HepG2 (cell line): ENCODE measurements at regions not wholly inside any gene's neighbourhood (a gene's known extent, or its start where the extent isn't known, plus 50 kb on each side); places are given as distances from the start of the nearest gene placed in this dataset.

Source experiments
- ATAC-seq: fragments of 200-7000 bp; cut with Tn5 transposase; 3 replicates; pipeline ENCODE4 v1.9.1; 2020; ENCODE audit warnings: mild to moderate bottlenecking, moderate library complexity
- BruUV-seq: library from RNA; stranded (reverse); fragments of 400-500 nt; replicated peaks from 2 replicates; lab custom pipeline; 2021; lab: Mats Ljungman, UMichigan
- CTCF ChIA-PET: fragments of 300-600 bp; formaldehyde crosslinking; extraction: SDS; loops from one replicate; lab custom pipeline; 2021; ENCODE audit warnings: low total read pairs, inconsistent platforms, low intra/inter-chr PET ratio; lab: Yijun Ruan, JAX
- POLR2A ChIA-PET: fragments of 350-600 bp; sonication (Branson Sonifier 250); formaldehyde crosslinking; loops from one replicate; lab custom pipeline; 2020; ENCODE audit warnings: antibody characterized with exemption, inconsistent platforms; lab: Yijun Ruan, JAX
- DNase-seq: peaks from one replicate; pipeline ENCODE4 v3.0.0-alpha.2; 2015; ENCODE audit warnings: low spot score
- FAIRE-seq: peaks from 3 replicates; lab custom pipeline; 2011; peaks lifted over from hg19 to GRCh38; lab: Jason Lieb, UNC
- H2AFZ ChIP-seq: one replicate; pipeline ENCODE4 v1.6.1; 2011; ENCODE audit warnings: low read length, inconsistent platforms
- H3K27ac ChIP-seq: fragments of 300-600 bp; 3 replicates; pipeline ENCODE4 v1.8.0; 2011; ENCODE audit warnings: mixed run types, mild to moderate bottlenecking, mixed read lengths, low read length, inconsistent platforms; ENCODE audit not compliant: insufficient read depth; ENCODE audit errors: extremely low read length
- H3K27me3 ChIP-seq, 2 experiments: fragments of 200-600 bp in 1 of 2; 2 replicates in 1 of 2; 3 replicates in 1 of 2; pipeline versions ENCODE4 v1.6.0 to v1.8.0; 2011; ENCODE audit warnings: low read length in 2 of 2, mild to moderate bottlenecking in 2 of 2, moderate library complexity in 2 of 2, inconsistent platforms in 1 of 2; ENCODE audit not compliant: insufficient read depth in 2 of 2, control insufficient read depth in 1 of 2
- H3K36me3 ChIP-seq, 2 experiments: fragments of 200-600 bp in 1 of 2; replicated peaks in 1 of 2; 2 replicates in 1 of 2; 3 replicates in 1 of 2; pipeline versions ENCODE4 v1.5.1 to v1.8.0; 2011; ENCODE audit warnings: low read length in 2 of 2, inconsistent platforms in 1 of 2; ENCODE audit not compliant: insufficient read depth in 2 of 2, control insufficient read depth in 1 of 2
- H3K4me1 ChIP-seq: 2 replicates; pipeline ENCODE4 v1.5.1; 2012; ENCODE audit warnings: low read length, inconsistent platforms; ENCODE audit not compliant: insufficient read depth
- H3K4me2 ChIP-seq: 2 replicates; pipeline ENCODE4 v1.6.0; 2011; ENCODE audit warnings: low read depth, low read length, inconsistent platforms
- H3K4me3 ChIP-seq, 3 experiments: fragments of 200-600 bp in 1 of 3; sonication (generic), shearing (Covaris generic) in 1 of 3; replicated peaks in 1 of 3; 2 replicates each; pipeline ENCODE4 v1.5.1; 2011 to 2016; ENCODE audit warnings: low read length in 3 of 3, inconsistent platforms in 2 of 3, low read depth in 2 of 3, mild to moderate bottlenecking in 2 of 3, control low read depth in 1 of 3, mixed read lengths in 1 of 3; ENCODE audit not compliant: insufficient read depth in 1 of 3
- H3K79me2 ChIP-seq: one replicate; pipeline ENCODE4 v1.6.1; 2011; ENCODE audit warnings: low read length, inconsistent platforms; ENCODE audit not compliant: insufficient read depth
- H3K9ac ChIP-seq: 2 replicates; pipeline ENCODE4 v1.6.0; 2011; ENCODE audit warnings: mild to moderate bottlenecking, low read depth, low read length, inconsistent platforms; ENCODE audit not compliant: insufficient read depth
- H3K9me3 ChIP-seq: 2 replicates; pipeline ENCODE4 v1.5.1; 2012; ENCODE audit warnings: mild to moderate bottlenecking, low read length
- H4K20me1 ChIP-seq: 2 replicates; pipeline ENCODE4 v1.6.0; 2011; ENCODE audit warnings: inconsistent platforms, mild to moderate bottlenecking, low read length, moderate library complexity; ENCODE audit not compliant: insufficient read depth
- AKAP8 ChIP-seq: sonication (generic); formaldehyde crosslinking; IDR thresholded peaks from 2 replicates; pipeline ENCODE4 v1.5.1; 2020; ENCODE audit warnings: mild to moderate bottlenecking, missing genetic modification reagents
- ASH2L ChIP-seq: fragments of 300-600, 200-600 bp; sonication (generic); IDR thresholded peaks from 2 replicates; pipeline ENCODE4 v1.7.0; 2017; ENCODE audit warnings: low read depth, mild to moderate bottlenecking, moderate library complexity, mixed read lengths, low read length; ENCODE audit not compliant: insufficient read length
- ATF2 ChIP-seq: sonication (generic); formaldehyde crosslinking; IDR thresholded peaks from 2 replicates; pipeline ENCODE4 v1.4.0; 2020; ENCODE audit warnings: missing genetic modification reagents
- ETS1 ChIP-seq: sonication (generic); formaldehyde crosslinking; IDR thresholded peaks from 2 replicates; pipeline ENCODE4 v1.4.0; 2020; ENCODE audit warnings: missing genetic modification reagents
- EZH2 ChIP-seq: conservative IDR thresholded peaks from 2 replicates; pipeline ENCODE4 v1.6.1; 2012; ENCODE audit warnings: mild to moderate bottlenecking, low read depth, low read length, moderate library complexity
- GZF1 ChIP-seq: sonication (generic); formaldehyde crosslinking; IDR thresholded peaks from 2 replicates; pipeline ENCODE4 v1.5.1; 2020; ENCODE audit warnings: mild to moderate bottlenecking, missing genetic modification reagents
- HDAC1 ChIP-seq: sonication (generic); formaldehyde crosslinking; IDR thresholded peaks from 2 replicates; pipeline ENCODE4 v1.5.1; 2020; ENCODE audit warnings: mild to moderate bottlenecking, missing genetic modification reagents
- NR2F2 ChIP-seq: IDR thresholded peaks from 2 replicates; pipeline ENCODE4 v1.6.1; 2012; ENCODE audit warnings: low read depth, inconsistent platforms, borderline replicate concordance
- PREB ChIP-seq: sonication (generic); formaldehyde crosslinking; IDR thresholded peaks from 2 replicates; pipeline ENCODE4 v1.4.0; 2020; ENCODE audit warnings: missing genetic modification reagents
- RNF2 ChIP-seq: fragments of 450-650 bp; conservative IDR thresholded peaks from 2 replicates; pipeline ENCODE4 v1.6.1; 2016; ENCODE audit warnings: low read depth
- SIN3B ChIP-seq: fragments of 150-350 bp; IDR thresholded peaks from 2 replicates; pipeline ENCODE4 v1.6.1; 2014; ENCODE audit warnings: low read length
- TBX3 ChIP-seq: fragments of 450-650 bp; IDR thresholded peaks from 2 replicates; pipeline ENCODE4 v1.6.1; 2017; ENCODE audit warnings: antibody characterized with exemption, mild to moderate bottlenecking, inconsistent platforms, borderline replicate concordance
- ZBTB8A ChIP-seq: sonication (generic); formaldehyde crosslinking; IDR thresholded peaks from 2 replicates; pipeline ENCODE4 v1.4.0; 2020; ENCODE audit warnings: mild to moderate bottlenecking, low read depth, missing genetic modification reagents, borderline replicate concordance
- ZMYM2 ChIP-seq: sonication (generic); formaldehyde crosslinking; IDR thresholded peaks from 2 replicates; pipeline ENCODE4 v1.8.0; 2022; ENCODE audit warnings: mild to moderate bottlenecking, missing genetic modification reagents
- ZNF251 ChIP-seq: sonication (generic); formaldehyde crosslinking; IDR thresholded peaks from 2 replicates; pipeline ENCODE4 v1.9.0; 2021; ENCODE audit warnings: mild to moderate bottlenecking, missing genetic modification reagents
- ZNF414 ChIP-seq: sonication (generic); formaldehyde crosslinking; IDR thresholded peaks from 2 replicates; pipeline ENCODE4 v1.5.0; 2020; ENCODE audit warnings: missing genetic modification reagents
- ZSCAN21 ChIP-seq: sonication (generic); formaldehyde crosslinking; IDR thresholded peaks from 2 replicates; pipeline ENCODE4 v1.8.0; 2022; ENCODE audit warnings: mild to moderate bottlenecking, missing genetic modification reagents, moderate library complexity, borderline replicate concordance
- WGBS: methylation state at CpG from one replicate; pipeline ENCODE4 v1.1.6; 2017; ENCODE audit warnings: low lambda C conversion rate; 5-methylcytosine and 5-hydroxymethylcytosine counted together
- in situ Hi-C: cut with HindIII; loops from 2 replicates; pipeline ENCODE4 v1.10.0; 2017; ENCODE audit warnings: low pct_unique_long_range_greater_than_20kb; ENCODE audit not compliant: extremely low pct_ligation_motif_present
- intact Hi-C: fragments of 100-400 bp; cut with micrococcal nuclease; formaldehyde crosslinking; loops from one replicate; pipeline ENCODE4 v1.10.0; 2022; ENCODE audit not compliant: unreplicated experiment

GRCh38 chr9:14482856-14483255 lies 168.9 kb upstream of the NFIB start:
- POLR2A ChIA-PET: no interaction called here
- DNase-seq (no peak), FAIRE-seq (no peak), ATAC-seq (no peak)
- CTCF ChIA-PET: no interaction called here
- Histone ChIP-seq H3K9me3 (no peaks in the 10 kb centered on the region), H2AFZ (no peak overlapping the region), H3K4me3 (no peak overlapping the region), H3K4me2 (no peak overlapping the region), H4K20me1 (no peaks in the 10 kb centered on the region), H3K79me2 (no peaks in the 10 kb centered on the region), H3K27me3 (no peaks in the 10 kb centered on the region), H3K36me3 (no peaks in the 10 kb centered on the region), H3K9ac (no peak overlapping the region), H3K4me1 (no peaks in the 10 kb centered on the region), H3K27ac (no peak overlapping the region)
- in situ Hi-C loops: no loop called here
- intact Hi-C loops: no loop called here
- TF ChIP-seq PREB (CRISPR knock-in tag) (no peak), TBX3 (no peak), ASH2L (no peak), ZBTB8A (CRISPR knock-in tag) (no peak), ATF2 (no peak), GZF1 (CRISPR knock-in tag) (no peak), EZH2 (no peak), RNF2 (no peak), AKAP8 (CRISPR knock-in tag) (no peak), ZNF251 (CRISPR knock-in tag) (no peak), ZNF414 (CRISPR knock-in tag) (no peak), ZSCAN21 (CRISPR knock-in tag) (no peak), HDAC1 (CRISPR knock-in tag) (no peak), NR2F2 (no peak), SIN3B (no peak), ETS1 (CRISPR knock-in tag) (no peak), ZMYM2 (CRISPR knock-in tag) (no peak)
- WGBS: 4% methylated on average over 3 of the region's 3 CpGs
- BruUV-seq: no TSS peak
